ENCODE measurements at regions not wholly inside any gene's neighbourhood (a gene's known extent, or its start where the extent isn't known, plus 50 kb on each side); places are given as distances from the start of the nearest gene placed in this dataset.
"Not testable (repeated sequence)": the region's sequence is repeated elsewhere in the genome, so short reads cannot be mapped to it uniquely, and the experiment has no call there.

GRCh38 chr14:28365510-28365909 is 401.1 kb upstream of the FOXG1 start:
- H3K27me3 ChIP-seq (ENCODE audit: control insufficient read depth, insufficient read depth, low read length): no peaks in the 10 kb centered on the region
- DNase-seq (ENCODE audit: low read depth): no peak
- H3K4me3 ChIP-seq (ENCODE audit: low read depth, low read length): no peak overlapping the region
- no peak for TF ChIP-seq CTCF (IDR thresholded peaks at IDR 0.05; ENCODE audit: insufficient read depth, low read length, poor library complexity, severe bottlenecking)
- no peaks in the 10 kb centered on the region for H3K36me3 ChIP-seq (ENCODE audit: control insufficient read depth, insufficient read depth, low read length)

GRCh38 chr14:28373721-28374120 is 392.9 kb upstream of the FOXG1 start:
- H3K27me3 ChIP-seq (ENCODE audit: control insufficient read depth, insufficient read depth, low read length): no peaks in the 10 kb centered on the region
- no peak for DNase-seq (ENCODE audit: low read depth)
- TF ChIP-seq CTCF (IDR thresholded peaks at IDR 0.05; ENCODE audit: insufficient read depth, low read length, poor library complexity, severe bottlenecking): no peak
- no peak overlapping the region for H3K4me3 ChIP-seq (ENCODE audit: low read depth, low read length)
- no peaks in the 10 kb centered on the region for H3K36me3 ChIP-seq (ENCODE audit: control insufficient read depth, insufficient read depth, low read length)

GRCh38 chr14:28375295-28375694 is 391.3 kb upstream of the FOXG1 start:
- H3K4me3 ChIP-seq (ENCODE audit: low read depth, low read length): no peak overlapping the region
- DNase-seq (ENCODE audit: low read depth): no peak
- no peaks in the 10 kb centered on the region for H3K27me3 ChIP-seq (ENCODE audit: control insufficient read depth, insufficient read depth, low read length)
- peak; percentile 63 for TF ChIP-seq CTCF (IDR thresholded peaks at IDR 0.05; ENCODE audit: insufficient read depth, low read length, poor library complexity, severe bottlenecking)
- H3K36me3 ChIP-seq (ENCODE audit: control insufficient read depth, insufficient read depth, low read length): no peaks in the 10 kb centered on the region

GRCh38 chr14:28381656-28382055 is 384.9 kb upstream of the FOXG1 start:
- no peaks in the 10 kb centered on the region for H3K36me3 ChIP-seq (ENCODE audit: control insufficient read depth, insufficient read depth, low read length)
- H3K27me3 ChIP-seq (ENCODE audit: control insufficient read depth, insufficient read depth, low read length): no peaks in the 10 kb centered on the region
- no peak for TF ChIP-seq CTCF (IDR thresholded peaks at IDR 0.05; ENCODE audit: insufficient read depth, low read length, poor library complexity, severe bottlenecking)
- H3K4me3 ChIP-seq (ENCODE audit: low read depth, low read length): no peak overlapping the region
- DNase-seq (ENCODE audit: low read depth): no peak

GRCh38 chr14:28382444-28383190 is 384.0 kb upstream of the FOXG1 start:
- TF ChIP-seq CTCF (IDR thresholded peaks at IDR 0.05; ENCODE audit: insufficient read depth, low read length, poor library complexity, severe bottlenecking): no peak
- H3K4me3 ChIP-seq (ENCODE audit: low read depth, low read length): no peak overlapping the region
- H3K36me3 ChIP-seq (ENCODE audit: control insufficient read depth, insufficient read depth, low read length): no peaks in the 10 kb centered on the region
- peak; percentile 77 for DNase-seq (ENCODE audit: low read depth)
- H3K27me3 ChIP-seq (ENCODE audit: control insufficient read depth, insufficient read depth, low read length): no peaks in the 10 kb centered on the region

- TF ChIP-seq CTCF (IDR thresholded peaks at IDR 0.05; ENCODE audit: insufficient read depth, low read length, poor library complexity, severe bottlenecking): no peak
- H3K27me3 ChIP-seq (ENCODE audit: control insufficient read depth, insufficient read depth, low read length): no peaks in the 10 kb centered on the region
- no peak for DNase-seq (ENCODE audit: low read depth)
- no peaks in the 10 kb centered on the region for H3K36me3 ChIP-seq (ENCODE audit: control insufficient read depth, insufficient read depth, low read length)
- no peak overlapping the region for H3K4me3 ChIP-seq (ENCODE audit: low read depth, low read length)
Measured at GRCh38 chr14:28398506-28398905, 368.1 kb upstream of the FOXG1 start.

- H3K4me3 ChIP-seq (ENCODE audit: low read depth, low read length); DNase-seq (ENCODE audit: low read depth): not testable (repeated sequence)
Measured at GRCh38 chr14:28401705-28402104, 364.9 kb upstream of the FOXG1 start.

More at GRCh38 chr14:28401705-28402104, 364.9 kb upstream of the FOXG1 start:
- H3K27me3 ChIP-seq (ENCODE audit: control insufficient read depth, insufficient read depth, low read length); H3K36me3 ChIP-seq (ENCODE audit: control insufficient read depth, insufficient read depth, low read length): not testable (repeated sequence)

All from kidney epithelial cell (primary cell).